ENCODE measurements at regions not wholly inside any gene's neighbourhood (a gene's known extent, or its start where the extent isn't known, plus 50 kb on each side); places are given as distances from the start of the nearest gene placed in this dataset.
A peak's percentile ranks its signal among the peaks of the same experiment; 100 is the strongest.

DNA sequence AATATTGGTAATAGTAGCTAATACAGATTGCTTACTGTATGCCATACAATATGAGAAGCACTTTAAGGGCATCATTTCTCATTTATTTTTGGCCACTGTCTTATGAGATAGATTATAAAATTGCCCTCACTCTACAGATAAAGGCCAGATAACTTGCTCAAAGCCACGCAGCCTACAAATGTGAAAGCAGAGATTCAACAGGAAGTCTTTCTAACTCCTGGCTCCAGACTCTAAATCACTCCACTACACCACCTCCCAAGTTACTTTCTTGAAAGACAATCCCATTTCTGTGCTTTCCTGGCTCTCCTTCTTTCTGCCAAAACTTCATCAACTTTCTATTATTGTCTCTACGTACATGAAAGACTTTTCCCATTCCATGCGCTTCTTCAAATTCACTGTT, 194.7 kb downstream of the FBXO8 start:
- TF ChIP-seq, protein P1, sequence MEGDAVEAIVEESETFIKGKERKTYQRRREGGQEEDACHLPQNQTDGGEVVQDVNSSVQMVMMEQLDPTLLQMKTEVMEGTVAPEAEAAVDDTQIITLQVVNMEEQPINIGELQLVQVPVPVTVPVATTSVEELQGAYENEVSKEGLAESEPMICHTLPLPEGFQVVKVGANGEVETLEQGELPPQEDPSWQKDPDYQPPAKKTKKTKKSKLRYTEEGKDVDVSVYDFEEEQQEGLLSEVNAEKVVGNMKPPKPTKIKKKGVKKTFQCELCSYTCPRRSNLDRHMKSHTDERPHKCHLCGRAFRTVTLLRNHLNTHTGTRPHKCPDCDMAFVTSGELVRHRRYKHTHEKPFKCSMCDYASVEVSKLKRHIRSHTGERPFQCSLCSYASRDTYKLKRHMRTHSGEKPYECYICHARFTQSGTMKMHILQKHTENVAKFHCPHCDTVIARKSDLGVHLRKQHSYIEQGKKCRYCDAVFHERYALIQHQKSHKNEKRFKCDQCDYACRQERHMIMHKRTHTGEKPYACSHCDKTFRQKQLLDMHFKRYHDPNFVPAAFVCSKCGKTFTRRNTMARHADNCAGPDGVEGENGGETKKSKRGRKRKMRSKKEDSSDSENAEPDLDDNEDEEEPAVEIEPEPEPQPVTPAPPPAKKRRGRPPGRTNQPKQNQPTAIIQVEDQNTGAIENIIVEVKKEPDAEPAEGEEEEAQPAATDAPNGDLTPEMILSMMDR (IDR thresholded peaks at IDR 0.05; ENCODE audit: low read depth, low read length): no peak
- no peak for DNase-seq (ENCODE audit: low read depth in 2 of 2)
- no peak overlapping the region for H3K4me3 ChIP-seq (replicated peaks in 1 of 2; ENCODE audit: low read depth in 2 of 2, low read length in 2 of 2)

DNA sequence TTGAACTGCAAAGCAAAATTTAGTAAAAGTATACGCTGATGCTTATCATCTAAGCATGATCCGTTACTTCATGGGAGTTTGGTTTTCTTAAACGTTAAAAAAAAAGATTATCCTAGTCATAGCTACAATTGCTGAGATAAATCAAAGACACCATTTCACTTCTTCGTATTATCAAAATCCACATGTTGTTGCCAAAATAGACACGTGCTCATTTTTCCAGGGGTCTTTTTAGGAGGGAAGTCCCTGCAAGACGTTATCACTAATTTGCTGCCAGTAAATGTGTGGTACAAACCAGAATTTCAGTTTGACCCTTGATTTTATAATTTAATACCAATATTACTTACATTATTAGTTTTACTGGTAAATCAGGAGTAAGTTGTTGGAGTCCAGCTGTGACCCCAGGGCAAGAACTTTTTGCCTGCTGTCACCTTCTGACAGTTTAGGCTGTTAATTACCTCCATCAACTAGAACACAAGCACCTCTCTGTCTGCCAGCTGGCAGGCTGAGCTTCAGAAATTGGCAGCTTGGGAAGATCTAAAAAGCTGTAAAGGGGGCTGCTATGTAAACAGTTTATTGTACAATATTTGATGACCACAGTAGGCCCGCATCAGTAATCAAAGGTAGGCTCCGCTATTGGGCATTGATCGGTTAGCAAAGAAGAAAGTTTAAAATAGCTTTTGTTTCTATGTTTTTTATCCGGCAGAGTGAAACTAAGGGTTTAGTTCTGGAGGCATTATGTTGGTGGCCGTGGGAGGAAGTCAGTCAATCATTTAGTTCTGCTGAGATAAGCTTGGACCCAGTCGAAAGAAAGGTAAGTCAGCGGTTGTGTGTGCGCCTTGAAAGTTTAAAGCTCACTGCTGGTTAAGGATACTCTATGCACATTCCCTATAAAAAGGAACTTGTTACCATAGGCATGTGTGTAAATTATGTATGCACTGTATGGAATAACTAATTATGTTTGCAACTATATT, 196.4 kb downstream of the FBXO8 start:
- TF ChIP-seq, protein P1 (IDR thresholded peaks at IDR 0.05; ENCODE audit: low read depth, low read length): no peak
- no peak for DNase-seq (ENCODE audit: low read depth in 2 of 2)
- no peak overlapping the region for H3K4me3 ChIP-seq (replicated peaks in 1 of 2; ENCODE audit: low read depth in 2 of 2, low read length in 2 of 2)

DNA sequence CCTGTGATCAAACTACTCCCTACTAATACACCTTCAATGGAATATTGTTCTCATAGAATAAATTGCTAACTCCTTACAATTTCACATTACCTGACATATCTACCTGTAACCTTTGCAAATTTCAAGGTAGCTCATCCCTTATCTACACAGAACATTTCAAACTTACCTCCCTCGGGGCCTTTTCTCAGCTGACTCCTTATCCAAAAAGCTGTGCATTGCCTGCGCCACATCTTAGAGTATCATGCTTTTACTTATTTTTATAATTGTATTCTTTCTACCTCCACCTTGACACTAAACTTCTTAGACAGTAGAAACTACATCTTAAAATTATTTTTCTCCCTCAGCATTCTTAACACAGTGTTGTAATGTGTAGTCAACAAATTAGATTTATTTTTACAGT, 198.5 kb downstream of the FBXO8 start:
- TF ChIP-seq, protein P1 (IDR thresholded peaks at IDR 0.05; ENCODE audit: low read depth, low read length): no peak
- no peak overlapping the region for H3K4me3 ChIP-seq (replicated peaks in 1 of 2; ENCODE audit: low read depth in 2 of 2, low read length in 2 of 2)

GRCh38 chr4:174084542-174084941, 198.9 kb downstream of the FBXO8 start:
- no peak overlapping the region for H3K4me3 ChIP-seq (replicated peaks in 1 of 2; ENCODE audit: low read depth in 2 of 2, low read length in 2 of 2)
- peak; percentile 44 to 51 for DNase-seq (ENCODE audit: low read depth in 2 of 2)
- TF ChIP-seq, protein P1 (IDR thresholded peaks at IDR 0.05; ENCODE audit: low read depth, low read length): no peak

More for the DNA sequence above, 198.5 kb downstream of the FBXO8 start:
- no peak for DNase-seq (ENCODE audit: low read depth in 2 of 2)

DNA sequence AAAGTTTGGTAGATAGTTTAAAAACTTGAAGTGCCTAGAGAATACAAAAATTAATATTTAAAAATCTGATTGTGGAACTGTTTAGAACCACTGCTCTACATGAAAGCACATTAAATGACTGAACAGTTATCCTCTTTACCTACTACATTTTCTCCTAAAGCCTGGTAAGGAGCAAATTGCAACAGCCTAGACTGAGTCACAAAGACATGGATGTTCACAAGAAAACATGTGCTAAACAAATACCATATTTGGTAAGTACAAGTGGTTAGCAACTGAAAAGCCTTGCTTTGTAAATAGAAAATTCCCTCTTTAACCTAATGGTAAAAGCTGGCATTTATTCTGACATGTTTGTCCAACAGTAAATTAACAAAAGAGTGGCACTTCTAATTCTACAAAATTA, 203.1 kb downstream of the FBXO8 start:
- peak; percentile 68 to 79 for DNase-seq (ENCODE audit: low read depth in 2 of 2)
- TF ChIP-seq, protein P1 (IDR thresholded peaks at IDR 0.05; ENCODE audit: low read depth, low read length): no peak
- no peak overlapping the region for H3K4me3 ChIP-seq (replicated peaks in 1 of 2; ENCODE audit: low read depth in 2 of 2, low read length in 2 of 2)

- peak in 1 of 2 donors; percentile 24 for DNase-seq (ENCODE audit: low read depth in 2 of 2)
- no peak overlapping the region for H3K4me3 ChIP-seq (replicated peaks in 1 of 2; ENCODE audit: low read depth in 2 of 2, low read length in 2 of 2)
- TF ChIP-seq, protein P1 (IDR thresholded peaks at IDR 0.05; ENCODE audit: low read depth, low read length): no peak
Observed at GRCh38 chr4:174071595-174071994, 211.9 kb downstream of the FBXO8 start.
